Cardiac fibroblast (primary cell): ENCODE measurements at regions not wholly inside any gene's neighbourhood (a gene's known extent, or its start where the extent isn't known, plus 50 kb on each side); places are given as distances from the start of the nearest gene placed in this dataset.
A peak's percentile ranks its signal among the peaks of the same experiment; 100 is the strongest.
"Not testable (repeated sequence)": the region's sequence is repeated elsewhere in the genome, so short reads cannot be mapped to it uniquely, and the experiment has no call there.

Source experiments
- DNase-seq, 2 donors: peaks; one replicate each; pipeline versions ENCODE4 v3.0.0 to v3.0.0-alpha.2; 2010; ENCODE audit warnings: low read depth in 2 of 2
- H3K4me3 ChIP-seq, 2 donors: replicated peaks in 1 of 2; 1 replicate in 1 of 2; 2 replicates in 1 of 2; pipeline ENCODE4 v1.5.1; 2011; ENCODE audit warnings: low read depth in 2 of 2, low read length in 2 of 2, mild to moderate bottlenecking in 2 of 2, moderate library complexity in 1 of 2
- TF ChIP-seq, protein P1 (sequence below): IDR thresholded peaks from one replicate; pipeline ENCODE4 v1.5.1; 2011; ENCODE audit warnings: low read depth, mild to moderate bottlenecking, low read length, inconsistent platforms

DNA sequence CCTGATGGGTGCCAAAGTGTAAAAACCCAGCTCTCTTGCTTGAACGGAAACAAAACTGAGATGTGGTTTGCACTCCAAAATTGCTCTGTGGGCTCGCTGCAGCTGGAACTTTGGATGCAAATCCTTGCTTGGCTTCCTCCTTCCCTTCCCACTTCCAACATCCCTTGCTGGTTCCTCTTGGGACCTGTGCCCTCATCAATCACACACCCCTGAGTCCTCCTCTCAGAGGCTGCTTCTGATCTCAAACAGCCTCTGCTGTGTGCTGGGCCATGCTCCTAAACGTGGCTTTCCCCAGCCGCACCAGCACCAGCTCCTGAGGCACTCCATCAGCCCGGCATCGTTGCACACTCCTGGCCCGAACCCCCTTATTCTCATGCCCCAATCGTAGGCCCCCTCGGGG lies 124.3 kb upstream of the RAB4A start:
- H3K4me3 ChIP-seq = no peak overlapping the region
- TF ChIP-seq, protein P1, sequence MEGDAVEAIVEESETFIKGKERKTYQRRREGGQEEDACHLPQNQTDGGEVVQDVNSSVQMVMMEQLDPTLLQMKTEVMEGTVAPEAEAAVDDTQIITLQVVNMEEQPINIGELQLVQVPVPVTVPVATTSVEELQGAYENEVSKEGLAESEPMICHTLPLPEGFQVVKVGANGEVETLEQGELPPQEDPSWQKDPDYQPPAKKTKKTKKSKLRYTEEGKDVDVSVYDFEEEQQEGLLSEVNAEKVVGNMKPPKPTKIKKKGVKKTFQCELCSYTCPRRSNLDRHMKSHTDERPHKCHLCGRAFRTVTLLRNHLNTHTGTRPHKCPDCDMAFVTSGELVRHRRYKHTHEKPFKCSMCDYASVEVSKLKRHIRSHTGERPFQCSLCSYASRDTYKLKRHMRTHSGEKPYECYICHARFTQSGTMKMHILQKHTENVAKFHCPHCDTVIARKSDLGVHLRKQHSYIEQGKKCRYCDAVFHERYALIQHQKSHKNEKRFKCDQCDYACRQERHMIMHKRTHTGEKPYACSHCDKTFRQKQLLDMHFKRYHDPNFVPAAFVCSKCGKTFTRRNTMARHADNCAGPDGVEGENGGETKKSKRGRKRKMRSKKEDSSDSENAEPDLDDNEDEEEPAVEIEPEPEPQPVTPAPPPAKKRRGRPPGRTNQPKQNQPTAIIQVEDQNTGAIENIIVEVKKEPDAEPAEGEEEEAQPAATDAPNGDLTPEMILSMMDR = no peak
- DNase-seq = no peak

DNA sequence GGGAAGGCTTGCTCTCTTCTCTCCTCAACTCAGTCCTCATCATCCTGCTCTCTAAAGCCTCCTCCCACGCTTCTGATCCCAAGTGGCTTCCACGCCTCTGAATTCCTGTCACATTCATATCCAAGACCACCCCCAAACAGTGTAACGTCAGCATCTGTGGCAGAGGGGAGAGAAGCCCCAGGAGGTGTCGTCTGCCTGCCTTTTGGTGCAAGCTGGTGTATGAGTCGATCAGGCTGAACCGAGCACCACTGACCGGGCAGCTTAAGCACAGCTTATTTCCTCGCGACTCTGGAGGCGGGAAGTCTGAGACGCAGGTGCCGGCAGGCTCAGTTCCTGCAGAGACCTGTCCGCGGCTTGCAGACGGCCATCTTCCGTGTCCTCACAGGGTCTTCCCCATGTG lies 123.8 kb upstream of the RAB4A start:
- peak in 1 of 2 donors; percentile 17 for DNase-seq
- no peak overlapping the region for H3K4me3 ChIP-seq

DNA sequence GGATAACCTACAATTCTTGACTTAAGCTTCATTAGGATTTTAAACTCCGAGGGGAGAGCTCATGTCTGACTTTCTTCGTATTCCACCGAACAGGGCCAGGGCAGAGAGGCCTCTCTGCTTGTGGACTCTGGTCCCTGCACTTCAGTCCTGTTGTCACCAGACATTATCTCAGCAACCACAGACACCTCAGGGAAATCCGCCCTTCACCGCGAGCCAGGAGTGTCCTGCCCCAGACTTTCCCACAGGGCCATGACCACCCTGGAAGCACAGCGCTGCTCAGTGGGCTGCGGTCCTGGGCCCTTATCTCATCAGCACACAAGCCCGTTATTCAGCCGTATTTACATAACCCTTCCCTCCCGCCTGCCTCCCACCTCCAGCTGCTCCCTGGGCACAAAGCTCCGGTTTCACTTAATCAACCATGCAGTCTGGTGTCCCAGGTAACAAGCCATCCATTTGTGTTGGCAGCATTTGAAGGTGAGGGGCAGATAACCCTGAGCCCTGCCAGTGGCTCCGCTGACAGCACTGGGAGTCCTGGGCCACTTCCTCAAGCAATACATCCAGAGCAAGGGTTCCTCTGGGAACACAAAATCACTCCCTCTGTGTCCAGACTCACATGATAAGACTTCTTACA lies 122.8 kb upstream of the RAB4A start:
- DNase-seq = peak in 1 of 2 donors; percentile 37
- TF ChIP-seq, protein P1 = no peak
- H3K4me3 ChIP-seq = no peak overlapping the region

More for the DNA sequence above, 123.8 kb upstream of the RAB4A start:
- TF ChIP-seq, protein P1 = no peak

DNA sequence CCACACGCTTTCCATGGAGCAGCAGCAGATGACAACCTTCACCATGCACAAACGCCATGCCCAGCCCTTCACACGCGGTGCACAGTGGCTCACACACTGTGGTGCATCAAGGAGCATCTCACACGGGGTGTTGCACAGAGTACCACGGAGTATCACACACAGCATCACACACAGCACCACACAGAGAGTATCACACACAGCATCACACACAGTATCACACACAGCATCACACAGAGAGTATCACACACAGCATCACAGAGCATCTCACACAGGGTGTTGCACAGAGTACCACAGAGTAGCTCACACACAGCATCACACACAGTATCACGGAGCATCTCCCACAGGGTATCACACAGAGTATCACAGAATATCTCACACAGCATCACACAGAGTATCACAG lies 122.2 kb upstream of the RAB4A start:
- no peak overlapping the region for H3K4me3 ChIP-seq
- TF ChIP-seq, protein P1 = no peak
- no peak for DNase-seq

DNA sequence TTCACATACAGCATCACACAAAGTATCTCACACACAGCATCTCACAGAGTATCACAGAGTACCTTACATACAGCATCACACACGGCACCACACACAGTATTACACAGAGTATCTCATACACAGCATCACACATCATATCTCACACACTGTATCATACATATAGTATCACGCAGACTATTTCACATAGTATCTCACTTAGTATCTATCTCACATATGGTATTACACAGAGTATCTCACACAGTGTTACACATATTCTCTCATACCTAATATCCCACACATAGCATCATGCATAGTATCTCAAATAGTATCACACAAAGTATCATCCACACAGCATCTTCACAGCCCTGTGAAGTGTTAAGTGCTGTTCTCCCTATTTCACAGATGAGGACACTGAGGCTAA lies 121.5 kb upstream of the RAB4A start:
- H3K4me3 ChIP-seq = no peak overlapping the region

DNA sequence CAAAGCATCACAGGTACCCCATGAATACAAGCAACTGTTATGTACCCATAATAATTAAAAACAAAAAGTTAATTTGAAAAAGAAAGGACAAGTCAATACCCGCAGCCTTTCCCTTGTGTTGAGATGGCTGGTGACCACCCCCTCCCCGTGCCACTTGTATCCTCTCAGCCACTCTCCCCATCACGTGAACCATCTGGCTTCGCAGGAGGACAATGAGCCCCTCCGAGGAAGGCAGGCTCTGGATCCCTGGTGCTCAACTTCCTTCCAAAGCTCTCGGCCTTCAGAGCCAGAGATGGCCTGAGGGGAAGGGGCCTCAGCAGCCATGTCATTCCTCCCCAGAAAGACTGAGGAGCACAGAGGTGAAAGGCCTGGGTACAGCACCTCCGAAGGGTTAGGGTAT lies 120.4 kb upstream of the RAB4A start:
- H3K4me3 ChIP-seq = no peak overlapping the region
- DNase-seq = no peak
- TF ChIP-seq, protein P1 = no peak

More for the DNA sequence above, 121.5 kb upstream of the RAB4A start:
- TF ChIP-seq, protein P1 = no peak
- DNase-seq = no peak

DNA sequence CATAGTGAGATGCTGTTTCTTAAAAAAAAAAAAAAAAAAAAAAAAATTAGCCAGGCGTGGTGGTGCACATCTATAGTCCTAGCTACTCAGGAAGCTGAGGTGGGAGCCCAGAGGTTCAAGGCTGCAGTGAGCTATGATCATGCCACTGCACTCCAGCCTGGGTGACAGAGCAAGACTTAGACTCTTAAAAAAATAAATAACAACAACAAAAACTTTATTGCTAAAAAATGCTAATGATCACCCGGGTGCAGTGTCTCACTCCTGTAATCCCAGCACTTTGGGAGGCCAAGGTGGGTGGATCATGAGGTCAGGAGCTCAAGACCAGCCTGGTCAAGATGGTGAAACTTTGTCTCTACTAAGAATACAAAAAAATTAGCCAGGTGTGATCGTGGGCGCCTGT lies 119.5 kb upstream of the RAB4A start:
- not testable (repeated sequence) for H3K4me3 ChIP-seq, DNase-seq
